Cardiac fibroblast (primary cell): ENCODE measurements at regions not wholly inside any gene's neighbourhood (a gene's known extent, or its start where the extent isn't known, plus 50 kb on each side); places are given as distances from the start of the nearest gene placed in this dataset.

ENCODE experiments used
- DNase-seq, 2 donors: peaks; one replicate each; pipeline versions ENCODE4 v3.0.0 to v3.0.0-alpha.2; 2010; ENCODE audit warnings: low read depth in 2 of 2
- H3K4me3 ChIP-seq, 2 donors: replicated peaks in 1 of 2; 1 replicate in 1 of 2; 2 replicates in 1 of 2; pipeline ENCODE4 v1.5.1; 2011; ENCODE audit warnings: low read depth in 2 of 2, low read length in 2 of 2, mild to moderate bottlenecking in 2 of 2, moderate library complexity in 1 of 2
- TF ChIP-seq, protein P1 (sequence below): IDR thresholded peaks from one replicate; pipeline ENCODE4 v1.5.1; 2011; ENCODE audit warnings: low read depth, mild to moderate bottlenecking, low read length, inconsistent platforms

- TF ChIP-seq, protein P1, sequence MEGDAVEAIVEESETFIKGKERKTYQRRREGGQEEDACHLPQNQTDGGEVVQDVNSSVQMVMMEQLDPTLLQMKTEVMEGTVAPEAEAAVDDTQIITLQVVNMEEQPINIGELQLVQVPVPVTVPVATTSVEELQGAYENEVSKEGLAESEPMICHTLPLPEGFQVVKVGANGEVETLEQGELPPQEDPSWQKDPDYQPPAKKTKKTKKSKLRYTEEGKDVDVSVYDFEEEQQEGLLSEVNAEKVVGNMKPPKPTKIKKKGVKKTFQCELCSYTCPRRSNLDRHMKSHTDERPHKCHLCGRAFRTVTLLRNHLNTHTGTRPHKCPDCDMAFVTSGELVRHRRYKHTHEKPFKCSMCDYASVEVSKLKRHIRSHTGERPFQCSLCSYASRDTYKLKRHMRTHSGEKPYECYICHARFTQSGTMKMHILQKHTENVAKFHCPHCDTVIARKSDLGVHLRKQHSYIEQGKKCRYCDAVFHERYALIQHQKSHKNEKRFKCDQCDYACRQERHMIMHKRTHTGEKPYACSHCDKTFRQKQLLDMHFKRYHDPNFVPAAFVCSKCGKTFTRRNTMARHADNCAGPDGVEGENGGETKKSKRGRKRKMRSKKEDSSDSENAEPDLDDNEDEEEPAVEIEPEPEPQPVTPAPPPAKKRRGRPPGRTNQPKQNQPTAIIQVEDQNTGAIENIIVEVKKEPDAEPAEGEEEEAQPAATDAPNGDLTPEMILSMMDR: no peak
- H3K4me3 ChIP-seq: no peak overlapping the region
- no peak for DNase-seq
Measured at GRCh38 chr2:18247282-18248110, 313.0 kb downstream of the RDH14 start.

DNA sequence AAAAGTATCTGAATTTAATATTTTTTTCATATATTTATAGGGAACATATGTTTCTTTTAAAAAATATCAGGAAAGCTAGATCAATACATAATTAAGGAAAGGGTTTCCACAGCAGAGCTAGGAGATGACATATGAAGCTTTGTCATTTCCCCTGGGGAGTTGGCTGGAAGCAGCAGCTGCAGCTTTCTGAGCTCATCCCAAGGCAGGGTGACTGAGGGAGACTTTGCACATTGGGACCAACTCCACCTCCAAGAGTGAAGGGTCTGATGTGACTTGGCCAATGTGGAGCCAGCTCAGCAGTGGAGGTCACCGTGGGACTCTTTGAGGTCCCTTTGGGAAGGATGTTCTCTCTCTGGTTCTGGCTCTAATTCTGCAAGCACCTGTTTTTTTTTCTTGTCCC lies 315.1 kb downstream of the RDH14 start:
- H3K4me3 ChIP-seq: no peak overlapping the region
- DNase-seq: peak in 1 of 2 donors; percentile 19
- TF ChIP-seq, protein P1: no peak

DNA sequence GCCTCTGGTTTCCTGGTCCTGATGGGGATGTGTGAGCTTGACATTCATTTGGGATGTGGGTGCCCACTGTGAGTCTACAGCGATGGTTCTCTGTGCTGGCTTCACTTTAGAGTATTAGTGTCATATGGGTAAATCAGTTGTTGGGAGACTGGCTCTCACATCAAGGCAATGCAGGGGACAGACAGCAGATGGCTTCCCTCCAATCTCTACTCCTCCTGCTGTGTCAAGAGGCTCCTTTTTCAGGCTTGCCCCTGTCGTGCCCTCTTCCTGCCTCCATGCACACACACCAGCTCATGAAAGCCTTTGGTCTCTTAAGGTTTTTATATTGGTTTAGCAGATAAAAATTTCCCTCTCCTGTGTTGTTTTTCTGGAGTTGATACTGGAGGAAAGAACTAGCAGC lies 315.6 kb downstream of the RDH14 start:
- no peak overlapping the region for H3K4me3 ChIP-seq
- no peak for DNase-seq
- TF ChIP-seq, protein P1: no peak

GRCh38 chr2:18243816-18244215 lies 316.6 kb downstream of the RDH14 start:
- no peak for DNase-seq
- TF ChIP-seq, protein P1: no peak
- H3K4me3 ChIP-seq: no peak overlapping the region

DNA sequence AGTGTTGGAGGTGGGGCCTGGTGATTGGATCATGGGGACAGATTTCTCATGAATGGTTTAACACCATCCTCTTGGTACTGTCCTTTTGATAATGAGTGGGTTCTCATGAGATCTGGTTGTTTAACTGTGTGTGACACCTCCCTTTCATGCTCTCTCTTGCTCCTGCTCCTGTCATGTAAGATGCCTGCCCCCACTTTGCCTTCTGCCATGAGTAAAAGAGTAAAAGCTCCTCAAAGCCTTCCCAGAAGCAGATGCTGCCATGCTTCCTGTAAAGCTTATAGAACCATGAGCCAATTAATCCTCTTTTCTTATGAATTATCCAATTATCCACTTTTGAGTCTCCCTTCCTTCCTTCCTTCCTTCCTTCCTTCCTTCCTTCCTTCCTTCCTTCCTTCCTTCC lies 317.7 kb downstream of the RDH14 start:
- H3K4me3 ChIP-seq: no peak overlapping the region
- DNase-seq: no peak
- TF ChIP-seq, protein P1: no peak

DNA sequence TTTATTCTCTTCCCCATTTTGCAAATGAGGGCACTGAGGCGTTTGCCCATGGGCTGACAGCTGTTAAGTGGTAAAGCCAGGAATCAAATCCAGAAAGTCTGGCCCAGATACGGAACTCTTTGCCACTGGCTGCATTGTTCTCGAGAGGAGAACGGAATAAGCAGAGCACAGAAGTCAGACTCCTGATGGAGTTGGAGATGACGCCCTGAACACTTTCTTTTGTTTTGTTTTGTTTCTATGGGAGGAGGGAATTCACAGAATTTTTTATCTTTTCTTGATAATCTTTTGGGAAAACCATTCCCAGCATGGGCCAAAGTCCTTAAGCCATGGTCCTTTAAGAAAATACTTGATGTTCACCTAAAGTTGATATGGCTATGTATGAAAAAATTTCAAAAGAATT lies 322.2 kb downstream of the RDH14 start:
- TF ChIP-seq, protein P1: no peak
- DNase-seq: no peak
- H3K4me3 ChIP-seq: no peak overlapping the region
